ENCODE measurements at regions not wholly inside any gene's neighbourhood (a gene's known extent, or its start where the extent isn't known, plus 50 kb on each side); places are given as distances from the start of the nearest gene placed in this dataset.

DNA sequence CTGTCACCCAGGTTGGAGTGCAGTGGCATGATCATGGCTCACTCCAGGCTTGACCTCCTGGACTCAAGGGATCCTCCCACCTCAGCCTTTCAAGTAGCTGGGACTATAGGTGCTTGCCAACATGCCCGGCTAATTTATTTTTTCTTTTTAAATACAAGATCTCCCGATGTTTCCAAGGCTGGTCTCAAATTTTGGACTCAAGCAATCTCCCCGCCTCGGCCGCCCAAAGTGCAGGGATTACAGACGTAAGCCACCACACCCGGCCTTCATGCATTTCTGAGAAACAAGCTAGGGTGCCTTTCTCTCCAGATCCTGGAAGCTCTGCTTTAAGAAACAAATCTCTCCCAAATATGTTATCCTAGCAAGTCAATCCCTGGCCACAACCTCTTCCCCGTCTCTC lies 234.1 kb downstream of the FBXO15 start:
- ATAC-seq = no peak
- H3K4me3 ChIP-seq = no peak overlapping the region

DNA sequence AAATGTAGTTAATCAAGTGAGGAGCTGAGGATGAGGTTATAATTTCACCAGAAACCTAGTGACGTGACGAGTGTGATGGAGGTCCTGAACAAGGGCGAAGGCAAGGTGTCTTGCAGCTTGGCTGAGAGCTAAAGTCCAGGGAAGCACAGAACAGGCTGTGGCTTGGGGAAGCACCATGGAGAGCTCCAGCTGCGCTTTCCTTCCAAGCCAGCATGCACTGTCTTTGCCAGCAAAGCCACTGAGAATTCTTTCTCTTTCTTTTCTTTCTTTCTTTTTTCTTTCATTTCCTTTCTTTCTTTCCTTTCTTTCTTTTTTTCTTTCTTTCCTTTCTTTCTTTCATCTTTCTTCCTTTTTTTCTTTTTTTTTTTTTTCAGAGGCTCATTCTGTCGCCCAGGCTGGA lies 239.3 kb downstream of the FBXO15 start:
- no peak overlapping the region for H3K4me3 ChIP-seq
- no peaks in the 10 kb centered on the region for H3K4me1 ChIP-seq
- H3K27me3 ChIP-seq (ENCODE audit: insufficient read depth in 3 of 3, low read length in 2 of 3) = peaks cover 0 to 5% (median 4%) of the 10 kb centered on the region in 3 donors
- TF ChIP-seq, protein P1, sequence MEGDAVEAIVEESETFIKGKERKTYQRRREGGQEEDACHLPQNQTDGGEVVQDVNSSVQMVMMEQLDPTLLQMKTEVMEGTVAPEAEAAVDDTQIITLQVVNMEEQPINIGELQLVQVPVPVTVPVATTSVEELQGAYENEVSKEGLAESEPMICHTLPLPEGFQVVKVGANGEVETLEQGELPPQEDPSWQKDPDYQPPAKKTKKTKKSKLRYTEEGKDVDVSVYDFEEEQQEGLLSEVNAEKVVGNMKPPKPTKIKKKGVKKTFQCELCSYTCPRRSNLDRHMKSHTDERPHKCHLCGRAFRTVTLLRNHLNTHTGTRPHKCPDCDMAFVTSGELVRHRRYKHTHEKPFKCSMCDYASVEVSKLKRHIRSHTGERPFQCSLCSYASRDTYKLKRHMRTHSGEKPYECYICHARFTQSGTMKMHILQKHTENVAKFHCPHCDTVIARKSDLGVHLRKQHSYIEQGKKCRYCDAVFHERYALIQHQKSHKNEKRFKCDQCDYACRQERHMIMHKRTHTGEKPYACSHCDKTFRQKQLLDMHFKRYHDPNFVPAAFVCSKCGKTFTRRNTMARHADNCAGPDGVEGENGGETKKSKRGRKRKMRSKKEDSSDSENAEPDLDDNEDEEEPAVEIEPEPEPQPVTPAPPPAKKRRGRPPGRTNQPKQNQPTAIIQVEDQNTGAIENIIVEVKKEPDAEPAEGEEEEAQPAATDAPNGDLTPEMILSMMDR (IDR thresholded peaks at IDR 0.05) = no peak
- intact Hi-C loops (cut with DNase I) = no loop called here
- no peak overlapping the region for H3K27ac ChIP-seq
- no peaks in the 10 kb centered on the region for H3K9me3 ChIP-seq
- no peaks in the 10 kb centered on the region for H3K36me3 ChIP-seq (ENCODE audit: insufficient read depth in 1 of 2, low read depth in 1 of 2)
- DNase-seq = no peak
- WGBS, 3 donors = 42 to 44% (median 42%) methylated on average over 5 of the region's 5 CpGs
- no peak for ATAC-seq

More for the DNA sequence above, 234.1 kb downstream of the FBXO15 start:
- TF ChIP-seq, protein P1 (IDR thresholded peaks at IDR 0.05) = no peak
- H3K4me1 ChIP-seq = no peaks in the 10 kb centered on the region
- no peaks in the 10 kb centered on the region for H3K9me3 ChIP-seq
- H3K36me3 ChIP-seq (ENCODE audit: insufficient read depth in 1 of 2, low read depth in 1 of 2) = no peaks in the 10 kb centered on the region
- WGBS, 3 donors = 85 to 87% (median 86%) methylated on average over 8 of the region's 8 CpGs
- no peaks in the 10 kb centered on the region for H3K27me3 ChIP-seq (ENCODE audit: insufficient read depth in 3 of 3, low read length in 2 of 3)
- no peak for DNase-seq
- intact Hi-C loops (cut with DNase I) = no loop called here
- H3K27ac ChIP-seq = no peak overlapping the region

DNA sequence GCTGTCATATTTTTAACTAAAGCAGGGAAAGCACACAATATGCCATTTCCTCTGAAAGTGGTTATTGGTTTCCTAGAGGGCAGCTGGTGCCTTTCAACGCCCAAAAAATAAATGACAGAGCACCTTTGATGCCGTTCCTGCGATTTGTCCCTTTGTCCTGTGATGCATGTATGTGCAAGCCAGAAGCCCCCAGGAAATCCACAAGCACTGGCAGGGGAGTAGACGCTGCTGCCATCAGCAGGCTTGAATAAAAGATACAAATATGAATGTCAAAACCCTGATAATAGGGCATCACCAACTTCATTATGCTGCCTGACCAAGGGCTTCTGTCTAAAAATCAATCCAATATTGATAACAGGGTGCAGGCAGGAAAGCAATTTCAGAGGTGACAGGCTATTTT lies 246.1 kb downstream of the FBXO15 start:
- no peak overlapping the region for H3K4me3 ChIP-seq
- ATAC-seq (no peak), DNase-seq (no peak)
- H3K27ac ChIP-seq = no peak overlapping the region
- H3K4me1 ChIP-seq = no peaks in the 10 kb centered on the region
- intact Hi-C loops (cut with DNase I) = loop anchor here in 1 of 2 donors (5.0 kb wide), 1 partner anchor 1906 kb away; no protein-coding TSS in a partner anchor
- H3K36me3 ChIP-seq (ENCODE audit: insufficient read depth in 1 of 2, low read depth in 1 of 2) = no peaks in the 10 kb centered on the region
- peaks cover 0 to 2% (median 0%) of the 10 kb centered on the region in 3 donors for H3K27me3 ChIP-seq (ENCODE audit: insufficient read depth in 3 of 3, low read length in 2 of 3)
- 60 to 70% (median 63%) methylated on average over 4 of the region's 4 CpGs for whole genome bisulfite sequencing, 3 donors
- no peaks in the 10 kb centered on the region for H3K9me3 ChIP-seq
- TF ChIP-seq, protein P1 (IDR thresholded peaks at IDR 0.05) = no peak

DNA sequence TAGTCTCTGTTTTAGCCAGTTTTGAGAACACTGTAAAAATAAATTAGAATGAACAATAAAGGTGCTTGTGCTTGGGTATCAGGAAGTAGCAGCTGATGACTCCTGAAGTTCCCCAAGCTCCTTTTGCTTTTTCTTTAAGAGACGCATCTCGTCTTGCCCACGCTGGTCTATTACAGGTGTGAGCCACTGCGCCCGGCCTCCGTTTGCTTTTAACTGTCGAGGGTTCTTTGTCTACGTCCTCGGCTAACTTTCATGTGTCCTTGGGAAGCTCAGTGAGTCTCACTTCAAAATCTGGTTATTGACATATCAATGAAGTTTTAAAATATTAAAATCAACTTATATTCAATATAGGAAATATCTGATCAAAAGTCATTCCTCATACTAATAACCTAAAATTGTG lies 246.5 kb downstream of the FBXO15 start:
- 79 to 82% (median 82%) methylated on average over 9 of the region's 9 CpGs for WGBS, 3 donors

More for the DNA sequence above, 246.5 kb downstream of the FBXO15 start:
- Histone ChIP-seq H3K4me3 (no peak overlapping the region), H3K27ac (no peak overlapping the region), H3K27me3 (ENCODE audit: insufficient read depth in 3 of 3, low read length in 2 of 3) (no peaks in the 10 kb centered on the region), H3K36me3 (ENCODE audit: insufficient read depth in 1 of 2, low read depth in 1 of 2) (no peaks in the 10 kb centered on the region), H3K4me1 (no peaks in the 10 kb centered on the region), H3K9me3 (no peaks in the 10 kb centered on the region)
- intact Hi-C loops (cut with DNase I) = loop anchor here in 1 of 2 donors (5.0 kb wide), 1 partner anchor 1906 kb away; no protein-coding TSS in a partner anchor
- DNase-seq (no peak), ATAC-seq (no peak)
- TF ChIP-seq, protein P1 (IDR thresholded peaks at IDR 0.05) = no peak
